PC-9 (cell line): ENCODE measurements at regions not wholly inside any gene's neighbourhood (a gene's known extent, or its start where the extent isn't known, plus 50 kb on each side); places are given as distances from the start of the nearest gene placed in this dataset.

Experiments
- BruUV-seq: library from RNA; stranded (reverse); fragments of 400-500 nt; replicated peaks from 2 replicates; lab custom pipeline; 2021; lab: Mats Ljungman, UMichigan
- CTCF ChIA-PET: fragments of 300-600 bp; sonication (Branson Sonifier 250); formaldehyde crosslinking; loops from one replicate; lab custom pipeline; 2022; ENCODE audit warnings: antibody characterized with exemption; lab: Charles Lee
- POLR2A ChIA-PET: fragments of 300-600 bp; sonication (Branson Sonifier 250); formaldehyde crosslinking; loops from one replicate; lab custom pipeline; 2022; ENCODE audit warnings: antibody characterized with exemption; ENCODE audit not compliant: unreplicated experiment; lab: Charles Lee
- DNase-seq, 2 experiments: peaks; one replicate each; pipeline versions ENCODE4 v3.0.0 to v3.0.0-alpha.2; 2015 to 2022; ENCODE audit warnings: mixed read lengths in 1 of 2
- H2AFZ ChIP-seq: fragments of 200-600 bp; sonication (generic); 2 replicates; pipeline ENCODE4 v1.8.1; 2017; ENCODE audit warnings: antibody characterized with exemption
- H3F3A ChIP-seq: fragments of 200-600 bp; sonication (generic); 2 replicates; pipeline ENCODE4 v1.8.1; 2017; ENCODE audit warnings: antibody characterized with exemption, mild to moderate bottlenecking, low read depth; ENCODE audit not compliant: insufficient read depth
- H3K27ac ChIP-seq: fragments of 200-600 bp; sonication (generic); 2 replicates; pipeline ENCODE4 v1.6.1; 2016; ENCODE audit warnings: mixed run types
- H3K27me3 ChIP-seq: fragments of 200-600 bp; sonication (generic); 2 replicates; pipeline ENCODE4 v1.6.1; 2016; ENCODE audit warnings: low read depth, mixed run types; ENCODE audit not compliant: insufficient read depth
- H3K36me3 ChIP-seq: fragments of 200-600 bp; sonication (generic); 2 replicates; pipeline ENCODE4 v1.6.1; 2016; ENCODE audit warnings: low read depth, mixed run types
- H3K4me1 ChIP-seq: fragments of 200-600 bp; sonication (generic); replicated peaks from 2 replicates; pipeline ENCODE4 v1.6.1; 2016; ENCODE audit warnings: mixed run types; ENCODE audit not compliant: insufficient read depth
- H3K4me2 ChIP-seq: fragments of 200-600 bp; sonication (generic); 2 replicates; pipeline ENCODE4 v1.6.1; 2017; ENCODE audit warnings: mixed run types
- H3K4me3 ChIP-seq: fragments of 200-600 bp; sonication (generic); 2 replicates; pipeline ENCODE4 v1.6.1; 2016; ENCODE audit warnings: mixed run types
- H3K79me2 ChIP-seq: fragments of 200-600 bp; sonication (generic); 2 replicates; pipeline ENCODE4 v1.6.1; 2017; ENCODE audit warnings: low read depth, mixed run types
- H3K9me2 ChIP-seq: fragments of 200-600 bp; sonication (generic); 2 replicates; pipeline ENCODE4 v1.8.1; 2017; ENCODE audit warnings: mild to moderate bottlenecking; ENCODE audit not compliant: insufficient read depth
- H3K9me3 ChIP-seq: fragments of 200-600 bp; sonication (generic); 2 replicates; pipeline ENCODE4 v1.8.1; 2016; ENCODE audit warnings: low read depth; ENCODE audit not compliant: insufficient read depth
- H4K20me1 ChIP-seq: fragments of 200-600 bp; sonication (generic); 2 replicates; pipeline ENCODE4 v1.8.1; 2017; ENCODE audit not compliant: insufficient read depth
- CTCF ChIP-seq: fragments of 200-600 bp; sonication (generic); conservative IDR thresholded peaks from 2 replicates; pipeline ENCODE4 v1.6.1; 2017; ENCODE audit warnings: mixed run types, antibody characterized with exemption, mild to moderate bottlenecking, moderate library complexity
- EZH2 ChIP-seq: fragments of 200-600 bp; sonication (generic); IDR thresholded peaks from 2 replicates; pipeline ENCODE4 v1.8.0; 2017; ENCODE audit warnings: antibody characterized with exemption, low read depth
- intact Hi-C: fragments of 100-400 bp; cut with micrococcal nuclease; formaldehyde crosslinking; loops from one replicate; pipeline ENCODE4 v1.10.0; 2022; ENCODE audit not compliant: unreplicated experiment

DNA sequence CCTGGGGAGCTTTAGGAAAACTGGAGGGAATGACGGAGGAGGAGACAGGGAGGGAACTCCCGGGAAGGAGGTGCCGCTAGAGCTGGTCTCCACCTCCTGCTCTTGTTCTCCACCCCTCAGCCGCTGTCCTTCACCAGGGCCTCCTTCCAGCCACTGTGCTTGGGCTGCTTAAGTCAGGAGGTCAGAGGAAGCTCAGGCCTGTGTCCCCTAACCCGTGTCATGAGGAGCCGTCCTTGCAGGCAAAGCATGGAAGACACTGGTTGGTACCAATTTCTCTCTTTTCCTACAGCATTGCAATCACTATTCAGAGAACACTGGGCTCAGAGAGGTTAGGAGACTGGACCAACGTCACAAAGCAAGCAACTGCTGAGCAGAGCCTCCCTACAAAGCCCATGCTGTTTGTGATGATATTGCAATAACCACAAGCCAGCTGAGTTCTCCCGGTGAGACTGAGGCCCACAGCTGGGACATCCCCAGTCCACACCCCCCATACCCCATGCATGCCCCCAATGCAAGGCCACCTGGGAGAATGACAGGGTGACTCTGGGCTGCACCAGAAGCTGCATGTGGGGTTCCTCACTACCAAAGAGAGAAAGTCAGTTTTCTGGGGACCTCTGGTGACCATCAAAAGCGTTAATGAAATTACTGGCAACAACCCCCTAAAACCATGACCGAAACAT is 427.5 kb downstream of the NPHP4 start:
- Histone ChIP-seq H3K9me2 (no peaks in the 10 kb centered on the region), H3F3A (no peaks in the 10 kb centered on the region), H3K9me3 (no peaks in the 10 kb centered on the region), H3K4me3 (no peak overlapping the region), H3K36me3 (no peaks in the 10 kb centered on the region), H3K27me3 (no peaks in the 10 kb centered on the region), H3K4me2 (no peak overlapping the region), H2AFZ (no peak overlapping the region), H3K4me1 (no peaks in the 10 kb centered on the region), H3K79me2 (no peaks in the 10 kb centered on the region), H3K27ac (no peak overlapping the region), H4K20me1 (no peaks in the 10 kb centered on the region)
- CTCF ChIA-PET = no interaction called here
- BruUV-seq = no TSS peak
- TF ChIP-seq EZH2 (no peak), CTCF (no peak)
- intact Hi-C loops = no loop called here
- POLR2A ChIA-PET = no interaction called here
- DNase-seq = no peak

- no peak for TF ChIP-seq EZH2
- TF ChIP-seq CTCF = no peak
- BruUV-seq = no TSS peak
- no peak for DNase-seq
- Histone ChIP-seq H3K9me3 (no peaks in the 10 kb centered on the region), H3F3A (no peaks in the 10 kb centered on the region), H3K27ac (no peak overlapping the region), H4K20me1 (no peaks in the 10 kb centered on the region), H3K27me3 (no peaks in the 10 kb centered on the region), H3K79me2 (no peaks in the 10 kb centered on the region), H3K4me3 (no peak overlapping the region), H3K4me1 (no peaks in the 10 kb centered on the region), H3K4me2 (no peak overlapping the region), H3K36me3 (no peaks in the 10 kb centered on the region), H3K9me2 (no peaks in the 10 kb centered on the region), H2AFZ (no peak overlapping the region)
- ChIA-PET CTCF (no interaction called here), POLR2A (no interaction called here)
- intact Hi-C loops = no loop called here
Observed at GRCh38 chr1:5563861-5564577, 428.2 kb downstream of the NPHP4 start.

GRCh38 chr1:5562769-5563168 is 429.5 kb downstream of the NPHP4 start:
- DNase-seq = no peak
- intact Hi-C loops = no loop called here
- BruUV-seq = no TSS peak
- Histone ChIP-seq H3F3A (no peaks in the 10 kb centered on the region), H3K9me3 (no peaks in the 10 kb centered on the region), H3K4me2 (no peak overlapping the region), H3K27ac (no peak overlapping the region), H3K27me3 (no peaks in the 10 kb centered on the region), H3K4me1 (no peaks in the 10 kb centered on the region), H2AFZ (no peak overlapping the region), H4K20me1 (no peaks in the 10 kb centered on the region), H3K9me2 (no peaks in the 10 kb centered on the region), H3K4me3 (no peak overlapping the region), H3K79me2 (no peaks in the 10 kb centered on the region), H3K36me3 (no peaks in the 10 kb centered on the region)
- TF ChIP-seq EZH2 (no peak), CTCF (no peak)
- ChIA-PET POLR2A (no interaction called here), CTCF (no interaction called here)
